GM18861 (cell line): ENCODE measurements at regions not wholly inside any gene's neighbourhood (a gene's known extent, or its start where the extent isn't known, plus 50 kb on each side); places are given as distances from the start of the nearest gene placed in this dataset.

ENCODE experiments used
- ATAC-seq: cut with Tn5 transposase; IDR thresholded peaks from one replicate; pipeline ENCODE4 v1.9.1; 2021; ENCODE audit not compliant: unreplicated experiment

DNA sequence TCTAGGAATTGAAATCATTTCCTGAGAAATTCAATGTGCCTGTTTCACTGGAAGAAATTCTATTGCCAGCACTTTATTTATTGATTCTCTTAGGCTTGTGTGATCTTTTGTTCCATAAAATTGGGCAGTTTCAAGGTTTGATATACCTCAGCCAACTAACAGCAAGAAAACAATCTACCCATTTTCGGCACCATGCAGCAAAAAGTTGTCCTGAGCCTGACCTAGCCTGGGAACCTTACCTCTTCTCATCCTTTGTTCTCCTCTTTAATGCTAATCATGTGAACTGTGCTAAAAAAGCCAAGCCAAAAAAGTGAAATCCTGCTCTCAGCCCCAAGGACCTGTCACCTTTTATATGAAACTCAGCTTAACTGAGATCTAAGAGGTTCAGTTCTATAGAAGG, 477.3 kb downstream of the SUCLA2 start:
- no peak for ATAC-seq

DNA sequence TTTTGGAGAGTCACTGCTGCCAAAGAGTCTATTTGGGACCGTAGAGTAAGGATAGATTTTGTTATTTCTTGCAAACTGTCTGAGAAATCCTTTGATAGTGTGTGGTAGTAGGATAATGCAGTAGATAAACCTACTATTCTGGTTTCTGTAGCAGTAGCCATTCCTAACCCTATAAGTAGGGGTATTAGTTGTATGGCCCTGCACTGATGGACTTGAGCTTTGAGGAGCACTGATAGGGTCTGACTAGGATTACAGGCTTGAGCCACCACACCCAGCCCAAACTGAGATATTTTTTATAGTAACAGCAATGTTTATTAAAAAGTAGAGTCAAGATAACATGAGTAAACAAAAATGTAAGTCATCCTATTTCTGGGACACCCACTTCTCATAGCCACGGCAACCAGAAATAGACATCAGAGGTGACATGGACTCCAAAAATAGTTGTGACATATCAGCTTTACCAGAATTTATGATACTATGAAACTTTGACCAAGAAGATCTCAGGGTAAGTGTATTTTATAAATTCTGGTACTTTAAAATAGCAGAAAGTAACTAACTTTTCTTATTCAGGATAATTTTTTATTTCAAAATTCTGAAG, 479.1 kb downstream of the SUCLA2 start:
- ATAC-seq: no peak

DNA sequence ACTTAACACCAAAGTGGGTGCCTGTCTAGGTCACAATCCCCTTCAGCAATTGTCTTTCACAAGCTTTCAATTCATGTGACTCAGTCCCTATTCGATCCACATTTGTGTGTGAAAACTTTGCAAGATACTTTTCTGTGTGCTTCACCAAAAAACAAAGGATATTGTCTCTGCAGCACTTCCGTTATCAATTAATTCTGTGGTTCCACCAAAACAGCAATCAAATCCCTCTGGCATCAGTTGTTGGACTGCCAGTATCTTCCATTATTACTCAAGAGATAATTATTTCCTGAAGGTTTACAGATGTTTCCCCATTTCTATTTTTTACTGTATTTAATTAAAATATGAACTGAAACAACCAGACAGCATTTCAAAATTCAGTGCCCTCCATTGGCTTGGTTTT, 481.4 kb downstream of the SUCLA2 start:
- no peak for ATAC-seq

DNA sequence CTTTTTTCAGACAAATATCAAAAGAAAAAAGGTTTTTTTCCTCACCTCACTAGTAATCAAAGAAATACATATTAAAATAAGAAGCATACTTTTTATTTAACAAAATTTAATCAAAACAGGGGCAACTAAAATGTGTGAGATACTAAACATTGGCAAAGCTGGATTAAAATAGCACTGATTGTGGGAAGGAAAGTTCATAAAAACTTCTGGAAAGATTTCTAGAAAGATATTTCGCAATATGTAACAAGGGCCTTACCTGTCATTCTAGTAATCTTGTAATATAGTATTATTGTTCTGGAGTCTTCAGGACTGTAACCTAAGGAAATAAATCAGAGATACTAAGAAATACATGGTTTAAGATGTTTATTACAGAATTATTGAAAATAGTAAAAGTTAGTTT, 482.5 kb downstream of the SUCLA2 start:
- ATAC-seq: no peak

DNA sequence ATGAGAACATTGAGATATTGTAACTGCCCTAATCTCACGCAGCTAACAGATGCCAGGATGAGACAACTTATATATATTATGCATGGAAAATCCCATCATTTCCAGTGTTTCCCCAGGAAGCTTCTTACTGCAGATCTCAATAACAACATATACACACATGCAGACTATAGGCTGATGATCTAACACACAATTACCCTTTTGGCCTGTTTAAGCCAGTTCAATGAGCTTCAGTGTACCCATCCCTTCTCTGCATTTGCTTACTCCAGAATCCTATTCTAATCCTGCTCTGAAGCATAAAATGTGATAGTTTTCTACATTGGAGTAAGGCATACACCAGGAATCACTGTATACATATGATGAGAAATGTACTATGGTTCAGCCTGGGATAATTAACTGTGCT, 489.4 kb downstream of the SUCLA2 start:
- no peak for ATAC-seq

DNA sequence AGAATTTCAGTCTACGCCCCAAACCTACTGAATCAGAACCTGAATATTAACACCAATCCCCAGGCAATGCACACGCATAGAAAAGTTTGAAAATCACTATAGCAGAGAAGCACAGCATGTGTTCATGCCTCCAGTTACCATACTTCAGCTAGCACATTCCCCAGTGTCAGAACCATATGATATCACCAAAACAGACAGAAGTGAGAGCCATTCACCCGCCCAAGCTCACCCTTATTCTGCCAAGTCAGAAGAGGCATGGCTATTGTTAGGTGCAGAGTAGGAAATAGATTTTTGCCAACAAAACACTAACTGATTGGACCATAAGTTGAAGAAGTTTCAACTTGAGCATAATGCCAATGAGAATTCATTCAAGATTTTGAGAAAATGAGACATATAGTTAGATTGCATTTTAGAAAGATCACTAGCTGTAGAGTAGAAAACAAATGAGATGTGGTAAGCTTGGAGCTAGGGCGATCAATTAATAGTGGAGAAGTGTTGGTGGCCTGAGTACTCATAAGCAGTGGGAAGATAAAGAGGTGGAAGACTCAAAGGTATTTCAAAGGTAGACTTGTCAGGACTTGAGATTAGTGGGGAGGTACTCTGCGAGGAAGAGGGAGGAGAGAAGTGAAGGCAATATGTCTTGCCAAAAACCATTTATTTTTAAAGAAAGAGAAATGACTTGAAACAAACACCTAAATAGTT, 492.4 kb downstream of the SUCLA2 start:
- ATAC-seq: no peak

DNA sequence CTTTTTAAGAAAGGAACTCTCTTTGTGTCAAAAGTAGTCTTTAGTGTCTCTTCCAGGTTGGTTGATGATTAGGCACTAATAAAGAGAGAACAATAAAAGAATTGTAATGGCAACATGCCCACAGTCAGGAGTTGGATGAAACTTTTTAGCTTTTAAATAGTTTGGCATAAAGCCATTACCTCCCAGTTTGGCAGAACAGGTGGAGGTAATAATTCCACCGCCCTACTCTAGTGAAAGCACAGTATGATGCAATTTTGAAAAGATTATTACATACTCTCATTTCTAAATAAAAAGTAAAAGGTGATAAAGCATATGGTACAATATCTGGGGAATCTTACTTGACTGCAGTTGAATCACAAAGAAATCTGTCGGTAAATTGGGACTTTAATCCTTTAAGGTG, 497.6 kb downstream of the SUCLA2 start:
- no peak for ATAC-seq

DNA sequence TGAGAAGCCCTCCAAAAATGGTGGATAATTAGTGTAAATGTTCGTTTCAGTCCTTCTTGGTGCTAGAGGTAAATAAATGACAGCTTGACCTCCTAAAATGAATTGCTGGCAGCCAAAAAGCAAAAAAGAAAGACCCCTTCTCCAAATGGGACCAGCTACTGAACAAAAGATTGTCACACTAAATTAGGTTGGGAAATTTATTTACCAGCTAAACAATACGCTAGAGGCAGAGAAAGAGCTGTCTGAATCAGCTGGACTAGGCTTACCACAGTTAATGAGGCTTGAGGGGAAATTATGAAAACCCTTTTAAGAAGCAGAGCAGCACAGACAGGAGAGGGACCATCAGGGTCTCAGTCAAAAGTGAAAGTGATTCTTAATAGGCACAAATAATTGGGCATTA, 498.9 kb downstream of the SUCLA2 start:
- ATAC-seq: no peak

DNA sequence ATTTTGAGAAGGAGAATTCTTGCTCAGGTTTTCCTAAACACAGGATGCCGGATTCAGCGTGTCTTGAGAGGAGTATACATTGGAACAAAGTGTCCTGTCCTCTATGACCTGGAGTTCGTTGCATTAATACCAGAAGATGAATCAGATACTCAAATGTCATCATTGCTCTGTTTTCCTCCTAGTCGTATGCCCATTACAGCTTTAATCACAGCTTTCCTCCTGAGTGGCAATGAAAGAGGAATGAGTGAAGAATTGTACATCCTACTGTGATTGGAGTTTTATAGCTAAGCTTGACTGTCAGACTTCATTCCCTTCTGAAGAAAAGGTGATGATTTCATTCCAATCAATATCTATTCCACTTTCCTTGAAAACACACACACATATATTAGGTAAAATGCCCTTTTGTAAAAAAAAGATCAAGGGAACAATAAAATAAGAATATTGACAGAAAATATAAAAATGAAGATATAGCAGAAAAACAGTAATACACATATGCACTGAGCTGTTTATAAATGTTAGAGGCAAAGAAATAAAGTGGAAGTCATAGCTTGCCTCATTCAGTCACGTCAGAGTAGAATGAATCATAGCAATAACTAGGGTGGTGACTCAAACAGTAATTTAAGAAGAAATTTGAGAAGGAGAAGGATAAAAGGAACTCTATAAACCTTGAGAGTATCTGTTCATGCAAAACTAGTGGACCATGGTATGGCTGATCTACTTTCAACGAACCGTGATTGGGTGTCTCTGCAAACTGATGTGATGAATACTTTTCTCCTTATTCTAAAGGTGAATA, 501.5 kb downstream of the SUCLA2 start:
- no peak for ATAC-seq

DNA sequence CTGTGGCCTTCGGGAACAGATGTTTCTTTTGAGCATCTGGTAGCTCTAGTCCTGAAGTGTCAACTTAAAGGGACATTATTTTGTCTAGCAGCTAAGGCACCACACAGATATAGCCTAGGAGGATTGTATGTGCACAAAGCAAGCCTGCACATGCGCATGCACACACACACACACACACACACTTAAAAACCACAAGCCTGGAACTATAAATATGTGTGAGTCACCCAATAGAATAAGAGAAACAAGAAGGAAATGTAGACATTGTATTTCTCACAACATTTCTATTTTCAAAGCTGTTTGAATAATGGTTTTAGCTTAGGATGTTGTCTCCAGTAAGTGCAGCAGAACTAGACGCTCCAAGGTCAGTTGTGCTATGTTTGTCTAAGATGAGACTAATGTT, 516.5 kb downstream of the SUCLA2 start:
- ATAC-seq: no peak

DNA sequence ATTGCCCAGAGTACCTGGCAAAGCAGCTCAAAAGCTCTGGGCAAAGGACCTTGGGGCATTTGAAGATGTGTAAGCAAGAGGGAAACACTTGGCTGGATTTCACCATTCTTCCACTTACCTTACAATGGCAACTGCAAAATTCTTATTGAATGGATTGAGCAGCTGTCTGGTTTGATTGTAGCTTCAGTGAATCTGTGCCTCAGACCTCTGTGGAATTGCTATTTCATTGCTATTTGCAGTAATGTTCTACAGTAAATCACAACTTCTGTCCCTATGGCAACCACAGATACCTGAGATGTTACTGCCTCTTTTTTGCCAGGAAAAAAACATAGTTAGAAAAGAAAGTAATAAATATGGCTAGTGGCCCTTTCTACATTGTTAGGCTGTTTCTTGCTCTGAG, 519.5 kb downstream of the SUCLA2 start:
- no peak for ATAC-seq

DNA sequence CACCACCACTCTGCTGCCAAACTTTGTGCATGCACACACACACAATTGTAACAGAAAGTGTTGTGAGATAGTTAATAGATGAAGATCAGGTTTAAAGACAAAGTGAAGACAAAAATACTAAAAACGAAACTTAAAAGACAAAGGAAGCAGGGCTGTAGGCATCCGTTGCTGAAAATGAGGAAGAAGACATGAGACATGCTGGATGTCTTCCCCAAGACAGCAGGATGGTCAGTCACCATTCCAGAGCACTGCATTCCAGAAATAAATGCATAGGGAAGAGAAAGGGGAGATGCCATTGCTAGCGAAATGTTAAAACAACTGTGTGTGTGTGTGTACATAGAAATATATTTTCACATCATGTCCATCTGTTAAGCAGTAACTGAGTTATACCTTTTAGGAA, 520.1 kb downstream of the SUCLA2 start:
- ATAC-seq: no peak

DNA sequence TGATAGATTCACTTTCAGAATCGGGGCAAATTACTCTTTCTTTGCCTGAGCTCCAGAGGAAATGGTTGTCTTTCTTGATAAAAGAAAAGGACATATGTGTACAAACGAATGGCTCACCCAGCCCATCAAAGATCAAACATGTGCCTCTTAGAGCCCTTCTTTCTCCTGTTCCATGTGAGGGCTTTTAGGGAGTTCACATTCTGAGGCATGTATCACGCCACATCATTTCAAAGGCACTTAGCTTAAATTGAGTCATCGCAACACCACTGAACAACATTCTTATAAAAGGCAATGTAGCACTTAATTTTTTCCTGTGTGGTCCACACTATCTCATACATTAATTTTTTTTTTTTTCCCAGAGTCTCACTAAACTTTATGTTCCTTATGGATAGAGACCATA, 521.0 kb downstream of the SUCLA2 start:
- no peak for ATAC-seq

DNA sequence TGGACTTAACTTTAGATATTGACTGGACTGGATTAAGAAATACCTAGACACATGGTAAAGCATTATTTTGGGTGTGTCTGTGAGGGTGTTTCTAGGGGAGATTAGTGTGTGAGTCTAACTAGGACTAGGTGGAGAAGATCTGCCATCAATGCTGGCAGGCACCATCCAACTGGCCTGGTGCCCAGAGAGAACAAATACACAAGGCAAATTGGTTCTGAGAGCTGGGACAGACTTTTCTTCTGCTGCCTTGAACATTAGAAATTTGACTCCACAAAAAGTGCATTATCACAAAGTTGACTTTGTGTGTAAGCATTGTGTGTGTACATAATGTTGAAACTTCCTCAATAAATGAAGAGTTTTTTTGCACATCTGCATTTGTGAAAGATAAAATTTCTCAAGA, 522.1 kb downstream of the SUCLA2 start:
- no peak for ATAC-seq

DNA sequence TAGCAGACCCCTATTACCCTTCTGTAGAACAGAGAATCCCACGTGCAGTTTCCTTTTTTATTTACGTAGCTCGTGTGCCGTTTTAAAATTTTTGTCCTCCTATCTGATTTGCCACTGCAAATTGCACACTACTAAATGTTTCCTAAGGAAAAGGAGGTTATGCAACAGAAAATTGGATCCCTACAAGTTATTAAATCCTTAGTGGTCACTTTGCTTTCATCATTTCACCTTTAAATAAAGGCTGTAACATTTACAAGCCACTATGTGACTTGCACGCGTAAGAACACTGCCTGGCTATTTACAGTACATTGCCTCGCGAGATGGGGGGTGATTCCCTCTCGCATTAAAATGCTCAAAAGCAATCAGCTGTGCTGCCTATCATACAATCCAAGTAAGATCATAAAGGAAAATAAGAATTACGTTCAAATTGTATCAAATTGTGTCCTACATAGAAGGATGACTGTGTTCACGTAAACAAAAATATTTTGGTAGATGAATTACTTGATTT, 525.6 kb downstream of the SUCLA2 start:
- no peak for ATAC-seq

DNA sequence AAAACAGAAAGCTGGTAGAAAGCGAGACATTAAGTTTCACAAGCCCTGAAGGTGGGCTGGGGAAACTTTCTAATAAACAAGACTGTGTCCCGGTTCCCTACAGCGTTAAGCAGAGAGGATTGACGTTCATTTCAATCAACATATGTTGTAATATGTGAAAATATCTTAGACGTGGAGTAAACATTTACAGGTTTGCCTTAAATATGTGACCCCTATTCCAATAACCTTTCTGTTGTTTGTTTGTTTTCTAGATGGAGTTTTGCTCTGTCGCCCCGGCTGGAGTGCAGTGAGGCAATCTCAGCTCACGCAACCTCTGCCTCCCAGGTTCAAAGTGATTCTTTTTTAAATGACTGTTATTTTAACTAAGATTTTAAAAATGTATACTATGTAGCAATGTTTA, 526.2 kb downstream of the SUCLA2 start:
- ATAC-seq: no peak

DNA sequence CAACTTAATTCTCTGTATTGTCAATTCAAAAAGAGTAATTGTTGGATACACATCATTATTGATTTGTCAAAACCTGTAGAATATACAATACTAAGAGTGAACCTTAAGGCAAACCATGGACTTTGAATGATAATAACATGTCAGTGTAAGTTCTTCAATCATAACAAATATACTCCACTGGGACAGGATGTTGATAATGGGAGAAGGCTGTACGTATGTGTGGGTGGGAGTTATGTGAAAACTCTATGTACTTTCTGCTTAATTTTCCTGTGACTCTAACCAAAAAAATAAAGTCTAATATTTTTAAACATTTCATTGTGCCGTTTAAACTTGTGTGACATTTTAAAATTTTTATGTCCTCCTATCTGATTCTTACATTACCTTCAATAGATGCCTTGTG, 526.7 kb downstream of the SUCLA2 start:
- no peak for ATAC-seq

DNA sequence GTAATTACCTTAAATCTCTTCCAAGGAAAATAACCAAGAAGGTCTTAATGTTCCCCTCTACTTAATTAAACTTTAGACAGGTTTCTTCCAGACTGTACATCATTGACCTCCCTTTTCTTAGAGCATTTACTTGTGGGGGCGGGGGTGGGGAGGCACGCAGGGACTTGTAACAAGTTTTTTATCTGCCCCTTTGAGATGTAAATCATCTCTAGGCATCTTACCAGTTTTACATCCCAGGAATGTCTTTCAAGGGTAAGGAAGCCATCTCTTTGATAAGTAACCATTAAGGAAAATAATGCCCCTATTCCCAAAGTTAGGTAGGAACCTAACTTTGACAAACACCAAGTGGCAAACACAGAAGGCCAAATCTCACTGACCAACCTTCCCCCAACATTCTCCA, 528.6 kb downstream of the SUCLA2 start:
- ATAC-seq: no peak

DNA sequence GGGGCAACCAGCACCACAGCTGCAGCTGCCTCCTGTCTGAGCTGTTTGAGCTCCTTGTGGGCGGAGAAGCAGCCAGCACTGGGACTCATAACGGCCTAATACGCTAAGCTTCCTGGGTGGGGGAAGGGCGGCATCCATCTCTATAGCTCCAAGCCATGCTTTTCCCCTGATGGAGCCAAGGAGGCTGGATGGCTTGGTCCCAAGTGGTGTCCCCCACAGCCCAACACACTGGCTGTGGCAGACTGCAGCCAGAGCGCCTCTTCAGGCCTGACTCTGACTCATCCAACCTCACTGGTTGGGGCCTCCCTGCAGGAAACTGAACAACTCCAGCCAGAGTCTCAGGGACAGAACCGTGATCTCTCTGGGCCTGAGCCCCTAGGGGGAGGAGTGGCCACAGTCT, 537.3 kb downstream of the SUCLA2 start:
- no peak for ATAC-seq

DNA sequence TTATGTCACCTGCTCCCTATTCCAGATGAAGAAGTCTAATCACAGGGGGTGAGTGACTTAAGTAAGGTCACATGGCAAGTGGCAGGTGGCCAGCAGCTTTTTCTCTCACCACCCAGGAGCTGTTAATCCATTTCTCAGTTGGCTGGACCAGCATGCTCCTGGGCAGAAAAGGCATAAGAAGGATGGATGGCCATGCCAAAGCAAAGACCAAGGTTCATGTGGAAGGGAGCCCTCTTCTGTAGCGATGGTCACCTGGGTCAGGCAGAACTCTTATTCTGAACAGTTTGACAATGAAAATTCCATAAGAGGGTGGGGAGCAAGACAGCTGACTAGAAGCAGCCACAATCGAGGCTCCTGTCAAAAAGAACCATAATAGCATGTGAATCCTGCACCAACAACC, 538.1 kb downstream of the SUCLA2 start:
- no peak for ATAC-seq

DNA sequence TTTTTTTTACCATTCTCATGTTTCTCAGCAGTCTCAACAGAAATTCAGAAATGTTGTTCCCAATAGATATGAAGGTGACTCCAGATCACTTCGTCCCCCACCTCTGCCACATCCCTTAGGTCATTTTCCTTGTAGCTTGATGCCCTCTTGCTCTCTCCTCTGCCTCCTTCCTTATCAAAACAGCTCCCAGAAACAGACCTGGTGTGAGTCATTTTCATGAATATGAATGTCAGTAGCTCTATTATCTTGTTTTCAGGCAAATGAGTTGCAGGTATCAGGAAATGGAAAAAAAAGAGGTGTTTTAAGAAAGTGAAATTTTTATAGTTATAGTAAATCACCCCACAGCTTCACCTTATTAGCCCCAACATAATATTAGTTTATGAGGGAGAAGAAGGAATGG, 539.3 kb downstream of the SUCLA2 start:
- ATAC-seq: no peak

DNA sequence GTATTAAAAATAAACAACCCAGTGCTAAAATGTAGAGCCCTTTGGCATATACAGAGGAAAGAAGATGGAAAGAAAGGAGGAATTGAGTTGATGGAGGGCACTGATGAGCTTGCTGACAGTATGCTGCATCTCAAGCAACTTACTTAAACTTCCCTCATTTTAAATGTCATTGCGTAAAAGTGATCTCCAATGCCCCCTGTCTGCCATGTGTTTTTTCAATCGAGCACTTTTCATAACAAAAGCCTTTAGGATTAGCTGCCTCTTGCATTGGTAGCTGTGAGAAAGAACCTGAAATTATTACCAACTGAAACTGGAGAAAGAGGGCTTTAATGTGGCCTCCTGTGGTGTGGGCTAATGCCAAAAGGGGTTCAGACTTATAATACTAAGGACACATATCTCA, 541.6 kb downstream of the SUCLA2 start:
- no peak for ATAC-seq
